ENCODE measurements at regions not wholly inside any gene's neighbourhood (a gene's known extent, or its start where the extent isn't known, plus 50 kb on each side); places are given as distances from the start of the nearest gene placed in this dataset.
A peak's percentile ranks its signal among the peaks of the same experiment; 100 is the strongest.

GRCh38 chr11:8784954-8785353, 102.4 kb downstream of the RPL27A start:
- H3K4me2 ChIP-seq (ENCODE audit: low read depth, low read length), result peak overlapping the region; percentile 53; the same call in 1 of the 2 replicates
- no peaks in the 10 kb centered on the region for H4K20me1 ChIP-seq (ENCODE audit: insufficient read depth, low read length)
- peaks cover 51% of the 10 kb centered on the region for H3K79me2 ChIP-seq (ENCODE audit: low read length)
- peaks cover 44% of the 10 kb centered on the region for H3F3A ChIP-seq (ENCODE audit: insufficient read depth, low read length)
- H3K9ac ChIP-seq (ENCODE audit: low read length), result no peak overlapping the region
- H3K27me3 ChIP-seq (replicated peaks; ENCODE audit: insufficient read depth, low read length), result no peaks in the 10 kb centered on the region
- H3K4me1 ChIP-seq (ENCODE audit: low read length), result peaks cover 52% of the 10 kb centered on the region
- peak overlapping the region; percentile 92; the same call in 1 of the 2 replicates for H3K27ac ChIP-seq (ENCODE audit: low read length)
- no peak overlapping the region for H2AFZ ChIP-seq (ENCODE audit: low read length)
- no peaks in the 10 kb centered on the region for H3K9me3 ChIP-seq (replicated peaks; ENCODE audit: insufficient read depth, low read length)
- no peaks in the 10 kb centered on the region for H3K9me2 ChIP-seq (replicated peaks; ENCODE audit: insufficient read depth, low read length)
- no peaks in the 10 kb centered on the region for H3K36me3 ChIP-seq (replicated peaks; ENCODE audit: insufficient read depth, low read length)
- H3K4me3 ChIP-seq (ENCODE audit: low read length), result no peak overlapping the region
- TF ChIP-seq EZH2phosphoT487 (IDR thresholded peaks at IDR 0.05; ENCODE audit: low read length) (no peak), EZH2 (optimal IDR thresholded peaks at IDR 0.05; ENCODE audit: low read depth, low read length) (no peak), CTCF (IDR thresholded peaks at IDR 0.05; ENCODE audit: low read length) (no peak)
- DNase-seq, result no peak

GRCh38 chr11:8785457-8785856, 102.9 kb downstream of the RPL27A start:
- no peaks in the 10 kb centered on the region for H4K20me1 ChIP-seq (ENCODE audit: insufficient read depth, low read length)
- TF ChIP-seq CTCF (IDR thresholded peaks at IDR 0.05; ENCODE audit: low read length) (no peak), EZH2phosphoT487 (IDR thresholded peaks at IDR 0.05; ENCODE audit: low read length) (no peak), EZH2 (optimal IDR thresholded peaks at IDR 0.05; ENCODE audit: low read depth, low read length) (no peak)

GRCh38 chr11:8785998-8786397, 103.4 kb downstream of the RPL27A start:
- H3K27me3 ChIP-seq (replicated peaks; ENCODE audit: insufficient read depth, low read length), result no peaks in the 10 kb centered on the region
- H3K79me2 ChIP-seq (ENCODE audit: low read length), result peaks cover 61% of the 10 kb centered on the region
- no peaks in the 10 kb centered on the region for H3K36me3 ChIP-seq (replicated peaks; ENCODE audit: insufficient read depth, low read length)

More at GRCh38 chr11:8785457-8785856, 102.9 kb downstream of the RPL27A start:
- H3K9ac ChIP-seq (ENCODE audit: low read length), result peak overlapping the region; percentile 16
- peak overlapping the region; percentile 92 for H3K27ac ChIP-seq (ENCODE audit: low read length)
- peaks cover 45% of the 10 kb centered on the region for H3F3A ChIP-seq (ENCODE audit: insufficient read depth, low read length)
- no peaks in the 10 kb centered on the region for H3K9me2 ChIP-seq (replicated peaks; ENCODE audit: insufficient read depth, low read length)
- H3K4me2 ChIP-seq (ENCODE audit: low read depth, low read length), result peak overlapping the region; percentile 53
- DNase-seq, result no peak
- H2AFZ ChIP-seq (ENCODE audit: low read length), result 0 out of 2 replicates have a peak overlapping the region, but pooled peaks have one; percentile 0
- H3K36me3 ChIP-seq (replicated peaks; ENCODE audit: insufficient read depth, low read length), result no peaks in the 10 kb centered on the region
- H3K79me2 ChIP-seq (ENCODE audit: low read length), result peaks cover 56% of the 10 kb centered on the region
- H3K4me1 ChIP-seq (ENCODE audit: low read length), result peaks cover 57% of the 10 kb centered on the region
- no peaks in the 10 kb centered on the region for H3K27me3 ChIP-seq (replicated peaks; ENCODE audit: insufficient read depth, low read length)
- H3K9me3 ChIP-seq (replicated peaks; ENCODE audit: insufficient read depth, low read length), result no peaks in the 10 kb centered on the region
- H3K4me3 ChIP-seq (ENCODE audit: low read length), result no peak overlapping the region

More at GRCh38 chr11:8785998-8786397, 103.4 kb downstream of the RPL27A start:
- Histone ChIP-seq H3K27ac (ENCODE audit: low read length) (peak overlapping the region; percentile 92), H3K9me2 (replicated peaks; ENCODE audit: insufficient read depth, low read length) (no peaks in the 10 kb centered on the region), H2AFZ (ENCODE audit: low read length) (0 out of 2 replicates have a peak overlapping the region, but pooled peaks have one; percentile 0), H3K4me1 (ENCODE audit: low read length) (peaks cover 63% of the 10 kb centered on the region), H4K20me1 (ENCODE audit: insufficient read depth, low read length) (no peaks in the 10 kb centered on the region), H3F3A (ENCODE audit: insufficient read depth, low read length) (peaks cover 47% of the 10 kb centered on the region), H3K9ac (ENCODE audit: low read length) (peak overlapping the region; percentile 16; the same call in 1 of the 2 replicates), H3K4me3 (ENCODE audit: low read length) (no peak overlapping the region), H3K4me2 (ENCODE audit: low read depth, low read length) (peak overlapping the region; percentile 53), H3K9me3 (replicated peaks; ENCODE audit: insufficient read depth, low read length) (no peaks in the 10 kb centered on the region)
- TF ChIP-seq CTCF (IDR thresholded peaks at IDR 0.05; ENCODE audit: low read length) (no peak), EZH2phosphoT487 (IDR thresholded peaks at IDR 0.05; ENCODE audit: low read length) (no peak), EZH2 (optimal IDR thresholded peaks at IDR 0.05; ENCODE audit: low read depth, low read length) (no peak)
- peak; percentile 85 for DNase-seq
